ENCODE measurements at regions not wholly inside any gene's neighbourhood (a gene's known extent, or its start where the extent isn't known, plus 50 kb on each side); places are given as distances from the start of the nearest gene placed in this dataset.

DNA sequence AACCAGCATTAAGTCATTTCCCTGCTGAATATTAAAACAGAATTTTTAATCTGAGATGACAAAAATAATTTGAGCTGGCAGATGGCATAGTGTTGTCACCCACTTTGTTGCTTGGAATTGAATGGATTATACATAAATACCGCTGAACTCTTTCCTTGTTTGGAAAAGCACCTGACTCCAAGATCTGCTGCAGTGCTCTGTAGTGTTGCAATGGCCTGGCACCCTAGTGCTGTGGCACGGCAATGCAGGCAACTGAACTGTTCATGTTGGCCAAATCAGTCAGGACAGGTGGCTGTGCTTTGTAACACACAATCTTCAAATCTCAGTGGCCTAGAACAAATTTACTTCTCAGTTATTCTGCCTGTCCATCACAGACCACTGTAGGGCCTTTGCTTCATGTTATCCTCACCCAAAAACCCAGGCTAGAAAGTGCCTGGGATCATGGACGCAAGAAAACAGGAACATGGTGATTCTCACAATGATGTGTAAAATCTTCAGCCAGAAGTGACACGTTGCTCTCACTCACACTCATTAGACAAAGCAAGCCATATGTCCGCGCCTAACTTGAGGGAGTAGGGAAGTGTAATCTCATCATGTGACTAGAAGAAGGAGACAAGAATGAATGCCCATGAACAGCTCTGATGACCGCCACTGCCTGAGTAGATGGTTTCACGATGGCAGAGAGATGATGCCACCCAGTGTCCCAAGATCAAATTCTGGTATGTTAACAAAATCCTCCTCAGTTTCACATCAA, 191.9 kb upstream of the PUM3 start:
- Histone ChIP-seq H3K9me3 (replicated peaks in 1 of 11) (no peaks in the 10 kb centered on the region), H3K4me2 (no peak overlapping the region), H3K36me3 (no peaks in the 10 kb centered on the region), H4K20me1 (no peaks in the 10 kb centered on the region), H3K4me3 (no peak overlapping the region), H3K4me1 (peaks cover 0 to 2% (median 0%) of the 10 kb centered on the region in 10 experiments; a peak in 6 of 20 replicates), H3K27ac (no peak overlapping the region), H3K9ac (no peak overlapping the region), H3K27me3 (no peaks in the 10 kb centered on the region)
- TF ChIP-seq Cebpa-rat (IDR thresholded peaks at IDR 0.05), result no peak

DNA sequence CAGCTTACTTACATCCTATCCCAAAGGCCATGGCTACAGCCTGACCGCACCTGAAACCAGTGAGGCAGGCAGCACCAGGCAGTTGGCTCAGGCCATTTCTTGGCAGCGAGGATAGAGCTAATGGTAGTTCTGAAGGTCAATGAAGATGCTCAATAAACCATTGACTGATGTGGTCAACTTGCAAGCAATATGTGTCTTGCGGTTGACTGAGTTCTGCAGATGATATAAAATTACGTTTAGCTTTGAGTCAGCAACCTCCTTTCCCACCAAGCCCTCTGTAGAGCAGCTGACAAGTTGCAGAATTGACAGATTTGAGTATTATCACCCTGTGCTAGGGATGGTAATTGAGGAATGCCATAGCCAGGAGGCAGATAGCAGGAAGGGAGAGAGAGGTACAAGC, 189.0 kb upstream of the PUM3 start:
- H3K27ac ChIP-seq, result no peak overlapping the region
- H3K4me2 ChIP-seq, result no peak overlapping the region
- H4K20me1 ChIP-seq, result no peaks in the 10 kb centered on the region
- no peaks in the 10 kb centered on the region for H3K9me3 ChIP-seq (replicated peaks in 1 of 11)
- H3K27me3 ChIP-seq, result no peaks in the 10 kb centered on the region
- H3K4me1 ChIP-seq, result peaks cover 0 to 10% (median 6%) of the 10 kb centered on the region in 10 experiments; a peak in 9 of 20 replicates
- no peak for TF ChIP-seq Cebpa-rat (IDR thresholded peaks at IDR 0.05)
- no peak overlapping the region for H3K9ac ChIP-seq
- no peaks in the 10 kb centered on the region for H3K36me3 ChIP-seq
- no peak overlapping the region for H3K4me3 ChIP-seq

DNA sequence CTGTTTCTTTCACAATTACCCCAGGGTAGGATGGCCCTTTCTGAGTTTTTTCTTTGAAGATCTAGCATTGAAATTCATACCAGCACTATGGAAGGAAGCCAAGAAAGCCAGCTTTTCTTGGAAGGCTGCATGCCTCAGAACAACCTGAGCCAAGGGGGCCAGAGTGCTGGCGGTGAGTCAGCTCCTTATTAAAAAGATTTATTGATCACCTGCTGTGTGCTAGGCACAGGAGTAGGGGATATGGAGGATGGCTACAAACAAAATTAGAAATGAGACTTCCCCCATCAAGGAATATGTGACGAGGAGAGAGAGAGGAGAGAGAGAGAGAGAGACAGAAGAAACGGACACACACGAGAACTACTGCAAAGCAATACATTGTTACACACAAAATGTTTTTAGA, 184.6 kb upstream of the PUM3 start:
- no peak overlapping the region for H3K4me3 ChIP-seq
- no peak overlapping the region for H3K4me2 ChIP-seq
- no peaks in the 10 kb centered on the region for H3K36me3 ChIP-seq
- H3K27me3 ChIP-seq, result no peaks in the 10 kb centered on the region
- TF ChIP-seq Cebpa-rat (IDR thresholded peaks at IDR 0.05), result no peak
- no peaks in the 10 kb centered on the region for H3K9me3 ChIP-seq (replicated peaks in 1 of 11)
- no peak overlapping the region for H3K9ac ChIP-seq
- no peak overlapping the region for H3K27ac ChIP-seq
- H3K4me1 ChIP-seq, result peaks cover 0 to 10% (median 6%) of the 10 kb centered on the region in 10 experiments; a peak in 9 of 20 replicates
- H4K20me1 ChIP-seq, result no peaks in the 10 kb centered on the region

DNA sequence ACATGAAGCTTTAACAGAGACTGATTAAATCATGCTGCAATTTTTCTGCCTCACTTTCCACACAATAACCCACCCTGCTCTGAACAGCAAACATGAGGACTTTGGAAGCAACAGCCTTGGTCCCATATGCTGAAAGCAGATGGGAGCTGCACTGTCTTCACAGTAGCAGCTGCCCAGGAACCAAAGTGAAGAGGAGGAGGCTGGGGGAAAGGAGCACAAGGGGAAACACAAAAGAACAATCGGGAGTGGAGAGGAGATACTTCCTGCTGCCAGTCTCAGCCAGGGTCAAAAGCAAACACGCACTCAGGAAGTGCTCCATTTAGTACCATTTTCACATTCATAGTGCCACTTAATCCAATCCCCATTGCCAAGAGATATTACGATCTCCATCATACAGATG, 183.3 kb upstream of the PUM3 start:
- Histone ChIP-seq H3K27me3 (no peaks in the 10 kb centered on the region), H3K9me3 (replicated peaks in 1 of 11) (no peaks in the 10 kb centered on the region), H4K20me1 (no peaks in the 10 kb centered on the region), H3K27ac (no peak overlapping the region), H3K4me1 (peaks cover 0 to 10% (median 6%) of the 10 kb centered on the region in 10 experiments; a peak in 9 of 20 replicates), H3K4me3 (no peak overlapping the region), H3K4me2 (no peak overlapping the region), H3K36me3 (no peaks in the 10 kb centered on the region), H3K9ac (no peak overlapping the region)
- TF ChIP-seq Cebpa-rat (IDR thresholded peaks at IDR 0.05), result no peak

DNA sequence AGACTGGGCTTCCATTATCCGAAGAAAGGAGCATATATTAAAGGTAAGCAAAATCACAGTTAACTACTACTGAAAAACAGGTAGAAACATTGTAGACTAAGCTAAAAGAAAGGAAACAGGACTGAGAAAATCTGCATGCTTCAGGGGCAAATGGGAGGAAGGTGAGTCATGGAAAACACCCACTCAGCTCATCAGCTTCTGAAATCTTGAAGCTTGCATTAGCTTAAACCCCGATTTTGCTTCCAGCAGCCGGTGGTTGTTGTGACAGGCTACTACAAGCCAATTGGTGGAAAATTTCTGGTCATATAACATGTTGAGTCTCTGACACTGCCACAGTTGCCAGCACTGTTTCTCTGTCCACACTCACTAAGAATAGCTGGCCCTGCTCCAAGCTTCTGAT, 179.6 kb upstream of the PUM3 start:
- Histone ChIP-seq H3K9me3 (replicated peaks in 1 of 11) (no peaks in the 10 kb centered on the region), H3K4me2 (no peak overlapping the region), H3K27me3 (no peaks in the 10 kb centered on the region), H3K9ac (no peak overlapping the region), H3K36me3 (no peaks in the 10 kb centered on the region), H4K20me1 (no peaks in the 10 kb centered on the region), H3K4me3 (no peak overlapping the region), H3K4me1 (no peaks in the 10 kb centered on the region), H3K27ac (no peak overlapping the region)
- no peak for TF ChIP-seq Cebpa-rat (IDR thresholded peaks at IDR 0.05)

DNA sequence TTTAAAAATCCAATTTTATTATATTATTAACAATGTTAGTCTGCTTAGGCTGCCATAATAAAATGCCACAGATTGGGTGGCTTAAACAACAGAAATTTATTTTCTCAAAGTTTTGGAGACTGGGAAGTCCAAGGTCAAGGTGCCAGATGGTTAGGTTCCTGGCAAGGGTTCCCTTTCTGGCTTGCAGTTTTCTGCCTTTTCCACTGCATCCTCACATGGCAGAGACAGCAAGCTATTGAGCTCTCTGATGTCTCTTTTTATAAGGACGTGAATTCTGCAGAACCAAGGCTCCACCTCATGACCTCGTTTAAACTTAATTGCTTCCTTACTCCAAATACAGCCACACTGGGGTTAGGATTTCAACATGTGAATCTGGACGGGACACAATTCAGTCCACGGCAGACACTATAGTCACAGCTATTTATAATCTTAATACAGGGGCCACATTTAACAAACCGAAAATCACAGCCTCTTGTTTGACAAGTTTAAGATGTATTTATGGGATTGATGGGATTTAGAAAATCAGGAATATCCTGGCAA, 174.9 kb upstream of the PUM3 start:
- no peak overlapping the region for H3K4me2 ChIP-seq
- H3K27me3 ChIP-seq, result no peaks in the 10 kb centered on the region
- no peak for TF ChIP-seq Cebpa-rat (IDR thresholded peaks at IDR 0.05)
- no peaks in the 10 kb centered on the region for H4K20me1 ChIP-seq
- H3K4me1 ChIP-seq, result no peaks in the 10 kb centered on the region
- no peaks in the 10 kb centered on the region for H3K36me3 ChIP-seq
- H3K27ac ChIP-seq, result no peak overlapping the region
- H3K9ac ChIP-seq, result no peak overlapping the region
- H3K4me3 ChIP-seq, result no peak overlapping the region
- H3K9me3 ChIP-seq (replicated peaks in 1 of 11), result no peaks in the 10 kb centered on the region

DNA sequence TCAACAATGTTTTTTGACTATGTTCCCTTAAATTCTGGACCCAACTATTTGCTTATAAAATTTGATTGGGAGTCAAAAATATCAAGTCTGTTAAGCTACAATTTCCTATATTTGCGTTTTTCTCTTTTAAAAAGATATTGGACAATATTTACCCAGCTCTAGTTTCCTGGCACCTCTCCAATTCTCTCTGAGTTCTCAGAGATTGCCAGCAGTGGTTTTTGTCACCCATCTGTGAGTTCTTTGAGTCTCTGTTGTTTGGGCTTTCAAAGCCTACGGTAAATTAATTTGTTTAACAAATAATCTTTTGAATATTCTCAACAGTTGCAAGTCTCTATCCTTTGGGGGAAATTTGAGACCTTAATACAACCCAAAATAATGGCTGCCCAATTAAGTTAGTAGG, 174.2 kb upstream of the PUM3 start:
- Histone ChIP-seq H3K36me3 (no peaks in the 10 kb centered on the region), H3K4me1 (no peaks in the 10 kb centered on the region), H3K4me3 (no peak overlapping the region), H3K27ac (no peak overlapping the region), H4K20me1 (no peaks in the 10 kb centered on the region), H3K4me2 (no peak overlapping the region), H3K27me3 (no peaks in the 10 kb centered on the region), H3K9me3 (replicated peaks in 1 of 11) (no peaks in the 10 kb centered on the region), H3K9ac (no peak overlapping the region)
- no peak for TF ChIP-seq Cebpa-rat (IDR thresholded peaks at IDR 0.05)

DNA sequence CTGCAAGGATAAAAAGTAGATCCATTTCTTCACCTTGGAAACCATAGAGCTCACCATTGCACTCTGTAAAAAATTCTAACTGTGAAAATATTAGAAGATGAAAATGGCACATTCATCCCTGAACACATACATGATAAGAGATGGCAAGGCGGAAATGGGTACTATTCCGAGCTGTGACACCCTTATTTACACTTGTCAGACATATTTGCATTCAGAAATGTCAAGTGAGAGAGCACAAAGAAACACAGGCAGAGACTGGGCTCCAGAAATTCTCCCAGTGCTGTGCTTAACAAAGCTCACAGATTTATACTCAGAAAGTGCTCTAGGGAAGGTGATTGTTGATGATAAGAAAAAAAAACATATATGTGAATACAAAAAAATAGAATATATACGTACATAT, 170.3 kb upstream of the PUM3 start:
- TF ChIP-seq Cebpa-rat (IDR thresholded peaks at IDR 0.05), result no peak
- Histone ChIP-seq H3K9ac (no peak overlapping the region), H3K4me1 (0 out of 20 replicates have a peak, but pooled peaks cover 0 to 4% (median 0%) of the 10 kb centered on the region in 10 experiments), H3K36me3 (no peaks in the 10 kb centered on the region), H3K27me3 (no peaks in the 10 kb centered on the region), H3K4me3 (no peak overlapping the region), H4K20me1 (no peaks in the 10 kb centered on the region), H3K4me2 (no peak overlapping the region), H3K9me3 (replicated peaks in 1 of 11) (peaks cover 9 to 18% (median 12%) of the 10 kb centered on the region in 11 experiments; a peak in 19 of 22 replicates), H3K27ac (no peak overlapping the region)

DNA sequence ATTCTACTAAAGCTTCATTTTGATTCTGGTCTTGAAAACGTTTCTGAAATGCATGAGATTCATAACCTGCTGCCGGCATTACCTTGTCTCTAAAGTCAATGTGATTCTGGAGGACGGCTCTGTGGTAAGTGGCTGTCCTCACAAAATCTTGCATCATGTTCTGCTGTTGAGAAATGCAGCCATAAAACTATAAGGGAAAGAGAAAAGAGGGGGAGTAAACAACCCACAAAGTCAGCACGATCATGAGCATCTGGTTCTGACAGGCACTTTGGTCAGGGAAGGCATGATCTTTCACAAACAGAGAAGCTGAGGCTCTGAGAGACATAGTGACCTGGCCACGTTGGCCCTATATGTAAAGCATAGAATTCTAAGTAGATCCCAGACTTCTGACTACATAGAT, 168.9 kb upstream of the PUM3 start:
- H3K4me1 ChIP-seq, result 0 out of 20 replicates have a peak, but pooled peaks cover 0 to 4% (median 0%) of the 10 kb centered on the region in 10 experiments
- no peak overlapping the region for H3K4me3 ChIP-seq
- no peak overlapping the region for H3K9ac ChIP-seq
- no peak overlapping the region for H3K27ac ChIP-seq
- peaks cover 9 to 28% (median 15%) of the 10 kb centered on the region in 11 experiments; a peak in 19 of 22 replicates for H3K9me3 ChIP-seq (replicated peaks in 1 of 11)
- no peak overlapping the region for H3K4me2 ChIP-seq
- no peak for TF ChIP-seq Cebpa-rat (IDR thresholded peaks at IDR 0.05)
- H3K27me3 ChIP-seq, result no peaks in the 10 kb centered on the region
- H3K36me3 ChIP-seq, result no peaks in the 10 kb centered on the region
- no peaks in the 10 kb centered on the region for H4K20me1 ChIP-seq

DNA sequence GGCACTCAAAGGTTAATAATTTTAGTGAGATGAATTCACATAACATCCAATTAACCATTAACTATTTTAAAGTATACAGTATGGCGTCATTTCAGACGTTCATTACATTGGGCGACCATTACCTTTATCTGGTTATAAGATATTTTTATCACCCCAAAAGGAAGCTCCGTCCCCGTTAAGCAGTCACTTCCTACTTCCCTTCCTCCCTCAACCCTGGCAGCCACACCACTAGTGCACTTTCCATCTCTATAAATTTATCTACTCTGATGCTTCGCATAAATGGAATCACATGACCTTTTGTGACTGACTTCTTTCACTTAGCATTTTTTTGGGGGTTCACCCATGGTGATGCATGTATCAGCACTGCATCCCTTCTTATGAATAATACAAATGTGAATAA, 168.3 kb upstream of the PUM3 start:
- Histone ChIP-seq H3K4me3 (no peak overlapping the region), H3K27me3 (no peaks in the 10 kb centered on the region), H3K4me2 (no peak overlapping the region), H3K9me3 (replicated peaks in 1 of 11) (peaks cover 9 to 28% (median 15%) of the 10 kb centered on the region in 11 experiments; a peak in 19 of 22 replicates), H3K27ac (no peak overlapping the region), H3K4me1 (0 out of 20 replicates have a peak, but pooled peaks cover 0 to 4% (median 0%) of the 10 kb centered on the region in 10 experiments), H3K9ac (no peak overlapping the region), H4K20me1 (no peaks in the 10 kb centered on the region), H3K36me3 (no peaks in the 10 kb centered on the region)
- no peak for TF ChIP-seq Cebpa-rat (IDR thresholded peaks at IDR 0.05)

Data from BLaER1 treated with 17β-estradiol and CSF1 and Interleukin-3, amounts not matched to agents 10 nM and 100 nM (cell line).